A549 (cell line): ENCODE measurements at regions not wholly inside any gene's neighbourhood (a gene's known extent, or its start where the extent isn't known, plus 50 kb on each side); places are given as distances from the start of the nearest gene placed in this dataset.

Experiments used
- ATAC-seq, 2 experiments: fragments of 200-7000 bp in 1 of 2; fragments of >200 bp in 1 of 2; cut with Nextera tagmentation in 1 of 2; cut with Tn5 transposase in 1 of 2; 3 replicates each; pipeline versions ENCODE4 v1.8.0 to v1.9.1; 2018 to 2020; ENCODE audit warnings: mild to moderate bottlenecking in 1 of 2, moderate library complexity in 1 of 2
- CTCF ChIA-PET: fragments of 300-600 bp; sonication (Branson Sonifier 250); formaldehyde crosslinking; extraction: SDS; loops from one replicate; lab custom pipeline; 2021; ENCODE audit warnings: antibody characterized with exemption, inconsistent platforms; lab: Yijun Ruan, JAX
- POLR2A ChIA-PET: fragments of 350-600 bp; formaldehyde crosslinking; extraction: SDS; loops from one replicate; lab custom pipeline; 2021; ENCODE audit warnings: antibody characterized with exemption, inconsistent platforms; lab: Yijun Ruan, JAX
- DNase-seq, 2 experiments: peaks; one replicate each; pipeline versions ENCODE4 v3.0.0 to v3.0.0-alpha.2; 2011 to 2016; ENCODE audit warnings: low read depth in 1 of 2, low spot score in 1 of 2
- FAIRE-seq: peaks from 2 replicates; lab custom pipeline; 2011; peaks lifted over from hg19 to GRCh38; lab: Jason Lieb, UNC
- H3K27ac ChIP-seq, 2 experiments: fragments of >200 bp; sonication (Bioruptor Twin); formaldehyde crosslinking; 3 replicates each; pipeline ENCODE4 v1.5.1; 2016 to 2017
- H3K4me1 ChIP-seq: fragments of >200 bp; sonication (Bioruptor Twin); formaldehyde crosslinking; 3 replicates; pipeline ENCODE4 v1.6.1; 2016
- H3K4me2 ChIP-seq: fragments of >200 bp; sonication (Bioruptor Twin); formaldehyde crosslinking; 3 replicates; pipeline ENCODE4 v1.6.1; 2016
- H3K4me3 ChIP-seq: fragments of >200 bp; sonication (Bioruptor Twin); formaldehyde crosslinking; 3 replicates; pipeline ENCODE4 v1.5.1; 2016
- H3K9me3 ChIP-seq: fragments of >200 bp; sonication (Bioruptor Twin); formaldehyde crosslinking; 3 replicates; pipeline ENCODE4 v1.6.1; 2016
- BCL3 ChIP-seq: fragments of >200 bp; sonication (Bioruptor Twin); formaldehyde crosslinking; IDR thresholded peaks from 3 replicates; pipeline ENCODE4 v1.6.1; 2016
- EHF ChIP-seq: fragments of 250-450 bp; sonication (Bioruptor Pico); IDR thresholded peaks from 2 replicates; pipeline ENCODE4 v1.5.0; 2020; ENCODE audit warnings: mild to moderate bottlenecking
- ELK1 ChIP-seq: fragments of 150-350 bp; IDR thresholded peaks from 2 replicates; pipeline ENCODE4 v1.6.1; 2014; ENCODE audit warnings: low read depth, mild to moderate bottlenecking, low read length
- ESRRA ChIP-seq: fragments of 150-350 bp; IDR thresholded peaks from 2 replicates; pipeline ENCODE4 v1.6.1; 2014; ENCODE audit warnings: mild to moderate bottlenecking, low read length, borderline replicate concordance
- FOXS1 ChIP-seq: fragments of 250-450 bp; sonication (Bioruptor Pico); IDR thresholded peaks from 2 replicates; pipeline ENCODE4 v1.5.0; 2020; ENCODE audit warnings: mild to moderate bottlenecking, moderate library complexity
- HDAC2 ChIP-seq: fragments of 200-600 bp; sonication (generic); IDR thresholded peaks from 2 replicates; pipeline ENCODE4 v1.6.1; 2016
- HOXA7 ChIP-seq: fragments of 250-450 bp; sonication (Bioruptor Pico); IDR thresholded peaks from 2 replicates; pipeline ENCODE4 v1.5.0; 2020; ENCODE audit warnings: mild to moderate bottlenecking, moderate library complexity
- HOXB13 ChIP-seq: fragments of 250-450 bp; sonication (Bioruptor Pico); IDR thresholded peaks from 2 replicates; pipeline ENCODE4 v1.5.0; 2020; ENCODE audit warnings: low read depth, mild to moderate bottlenecking, moderate library complexity
- JUNB ChIP-seq: fragments of >200 bp; sonication (Bioruptor Twin); formaldehyde crosslinking; IDR thresholded peaks from 2 replicates; pipeline ENCODE4 v1.6.1; 2016
- KDM5A ChIP-seq: fragments of 200-600 bp; sonication (generic); IDR thresholded peaks from 2 replicates; pipeline ENCODE4 v1.6.1; 2016; ENCODE audit warnings: antibody characterized with exemption, mild to moderate bottlenecking
- MAFK ChIP-seq: fragments of 450-650 bp; IDR thresholded peaks from 2 replicates; pipeline ENCODE4 v1.6.1; 2014; ENCODE audit not compliant: partially characterized antibody
- NFE2L2 ChIP-seq: fragments of 150-350 bp; conservative IDR thresholded peaks from 2 replicates; pipeline ENCODE4 v1.6.1; 2014; ENCODE audit warnings: low read length
- PHF8 ChIP-seq: fragments of 200-600 bp; sonication (generic); IDR thresholded peaks from 2 replicates; pipeline ENCODE4 v1.6.1; 2016; ENCODE audit warnings: low read depth, mild to moderate bottlenecking, antibody characterized with exemption, moderate library complexity, borderline replicate concordance
- POLR2AphosphoS2 ChIP-seq: conservative IDR thresholded peaks from 2 replicates; pipeline ENCODE4 v1.6.1; 2012; ENCODE audit warnings: low read length, improper control_type of control experiment, inconsistent platforms
- RAD21 ChIP-seq, 2 experiments: fragments of >200 bp in 1 of 2; sonication (Bioruptor Twin) in 1 of 2; formaldehyde crosslinking in 1 of 2; IDR thresholded peaks in 1 of 2; conservative IDR thresholded peaks in 1 of 2; 2 replicates in 1 of 2; 3 replicates in 1 of 2; pipeline ENCODE4 v1.6.1; 2012 to 2018; ENCODE audit warnings: inconsistent platforms in 1 of 2
- RFX5 ChIP-seq: fragments of 450-650 bp; IDR thresholded peaks from 2 replicates; pipeline ENCODE4 v1.7.1; 2014; ENCODE audit warnings: antibody characterized with exemption, mild to moderate bottlenecking, moderate library complexity
- SREBF2 ChIP-seq: fragments of 450-650 bp; IDR thresholded peaks from 2 replicates; pipeline ENCODE4 v1.6.1; 2014; ENCODE audit warnings: mild to moderate bottlenecking, moderate library complexity
- TFCP2L1 ChIP-seq: fragments of 250-450 bp; sonication (Bioruptor Pico); IDR thresholded peaks from 2 replicates; pipeline ENCODE4 v1.5.0; 2021; ENCODE audit warnings: mild to moderate bottlenecking
- ZC3H11A ChIP-seq: fragments of 450-650 bp; IDR thresholded peaks from 2 replicates; pipeline ENCODE4 v1.6.1; 2014; ENCODE audit warnings: antibody characterized with exemption, mild to moderate bottlenecking
- ZFP36 ChIP-seq: fragments of 450-650 bp; IDR thresholded peaks from 2 replicates; pipeline ENCODE4 v1.6.1; 2014; ENCODE audit warnings: borderline replicate concordance; ENCODE audit not compliant: partially characterized antibody
- WGBS: methylation state at CpG from one replicate; pipeline ENCODE4 v1.1.6; 2017; ENCODE audit errors: missing lambda C conversion rate; 5-methylcytosine and 5-hydroxymethylcytosine counted together
- TF ChIP-seq, protein P1 (sequence below): fragments of 250-450 bp; sonication (Bioruptor Pico); IDR thresholded peaks from 2 replicates; pipeline ENCODE4 v1.5.0; 2021; ENCODE audit warnings: mild to moderate bottlenecking, moderate library complexity, borderline replicate concordance
- TF ChIP-seq, protein P2 (sequence below): fragments of 450-650 bp; IDR thresholded peaks from 2 replicates; pipeline ENCODE4 v1.6.1; 2014; ENCODE audit warnings: antibody characterized with exemption
- TF ChIP-seq, protein P3 (sequence below): fragments of 200-600 bp; sonication (generic); IDR thresholded peaks from 2 replicates; pipeline ENCODE4 v1.6.1; 2016; ENCODE audit warnings: antibody characterized with exemption, mild to moderate bottlenecking, moderate library complexity

- H3K4me1 ChIP-seq = no peaks in the 10 kb centered on the region
- TF ChIP-seq MAFK = no peak
- TF ChIP-seq FOXS1 (CRISPR knock-in tag) = no peak
- no peak for TF ChIP-seq ELK1
- no peak for TF ChIP-seq HOXA7 (CRISPR knock-in tag)
- TF ChIP-seq, protein P1, sequence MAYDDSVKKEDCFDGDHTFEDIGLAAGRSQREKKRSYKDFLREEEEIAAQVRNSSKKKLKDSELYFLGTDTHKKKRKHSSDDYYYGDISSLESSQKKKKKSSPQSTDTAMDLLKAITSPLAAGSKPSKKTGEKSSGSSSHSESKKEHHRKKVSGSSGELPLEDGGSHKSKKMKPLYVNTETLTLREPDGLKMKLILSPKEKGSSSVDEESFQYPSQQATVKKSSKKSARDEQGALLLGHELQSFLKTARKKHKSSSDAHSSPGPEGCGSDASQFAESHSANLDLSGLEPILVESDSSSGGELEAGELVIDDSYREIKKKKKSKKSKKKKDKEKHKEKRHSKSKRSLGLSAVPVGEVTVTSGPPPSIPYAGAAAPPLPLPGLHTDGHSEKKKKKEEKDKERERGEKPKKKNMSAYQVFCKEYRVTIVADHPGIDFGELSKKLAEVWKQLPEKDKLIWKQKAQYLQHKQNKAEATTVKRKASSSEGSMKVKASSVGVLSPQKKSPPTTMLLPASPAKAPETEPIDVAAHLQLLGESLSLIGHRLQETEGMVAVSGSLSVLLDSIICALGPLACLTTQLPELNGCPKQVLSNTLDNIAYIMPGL = no peak
- TF ChIP-seq ZFP36 = no peak
- no peak for TF ChIP-seq SREBF2
- TF ChIP-seq, all 56 proteins: peak for 0
- FAIRE-seq (no peak), DNase-seq (no peak), ATAC-seq (no peak)
- Histone ChIP-seq H3K4me3 (no peak overlapping the region), H3K4me2 (no peak overlapping the region), H3K27ac (no peak overlapping the region), H3K9me3 (no peaks in the 10 kb centered on the region)
- ChIA-PET CTCF (no interaction called here), POLR2A (no interaction called here)
These were observed 449.7 kb upstream of the KLHL4 start for GRCh38 chrX:87067795-87068369.

DNA sequence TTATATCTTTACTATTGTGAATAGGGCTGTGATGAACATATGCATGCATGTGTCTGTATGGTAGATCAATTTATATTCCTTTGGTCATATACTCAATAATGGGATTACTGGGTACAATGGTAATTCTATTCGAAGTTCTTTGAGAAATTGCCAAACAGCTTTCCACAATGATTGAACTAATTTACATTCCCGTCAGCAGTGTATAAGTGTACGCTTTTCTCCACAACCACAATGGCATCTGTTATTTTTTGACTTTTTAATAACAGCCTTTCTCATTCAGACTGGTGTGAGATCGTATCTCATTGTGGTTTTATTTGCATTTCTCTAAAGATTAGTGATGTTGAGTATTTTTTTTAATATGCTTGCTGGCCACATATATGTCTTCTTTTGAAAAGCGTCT is 439.4 kb upstream of the KLHL4 start:
- DNase-seq (no peak), FAIRE-seq (no peak), ATAC-seq (no peak)
- Histone ChIP-seq H3K4me3 (no peak overlapping the region), H3K27ac (no peak overlapping the region), H3K9me3 (no peaks in the 10 kb centered on the region), H3K4me2 (no peak overlapping the region), H3K4me1 (no peaks in the 10 kb centered on the region)
- TF ChIP-seq HDAC2 (no peak), BCL3 (no peak), NFE2L2 (no peak), KDM5A (no peak), POLR2AphosphoS2 (no peak), ZFP36 (no peak), JUNB (no peak), ESRRA (no peak), SREBF2 (no peak), HOXA7 (CRISPR knock-in tag) (no peak), EHF (CRISPR knock-in tag) (no peak), RAD21 (conservative IDR thresholded peaks at IDR 0.05 in 1 of 2, IDR thresholded peaks at IDR 0.05 in 1 of 2) (no peak), PHF8 (no peak), RFX5 (no peak), ZC3H11A (no peak), HOXB13 (CRISPR knock-in tag) (no peak), TFCP2L1 (CRISPR knock-in tag) (no peak)
- TF ChIP-seq, protein P1 = no peak
- TF ChIP-seq, protein P2, sequence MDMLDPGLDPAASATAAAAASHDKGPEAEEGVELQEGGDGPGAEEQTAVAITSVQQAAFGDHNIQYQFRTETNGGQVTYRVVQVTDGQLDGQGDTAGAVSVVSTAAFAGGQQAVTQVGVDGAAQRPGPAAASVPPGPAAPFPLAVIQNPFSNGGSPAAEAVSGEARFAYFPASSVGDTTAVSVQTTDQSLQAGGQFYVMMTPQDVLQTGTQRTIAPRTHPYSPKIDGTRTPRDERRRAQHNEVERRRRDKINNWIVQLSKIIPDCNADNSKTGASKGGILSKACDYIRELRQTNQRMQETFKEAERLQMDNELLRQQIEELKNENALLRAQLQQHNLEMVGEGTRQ = no peak
- TF ChIP-seq, protein P3, sequence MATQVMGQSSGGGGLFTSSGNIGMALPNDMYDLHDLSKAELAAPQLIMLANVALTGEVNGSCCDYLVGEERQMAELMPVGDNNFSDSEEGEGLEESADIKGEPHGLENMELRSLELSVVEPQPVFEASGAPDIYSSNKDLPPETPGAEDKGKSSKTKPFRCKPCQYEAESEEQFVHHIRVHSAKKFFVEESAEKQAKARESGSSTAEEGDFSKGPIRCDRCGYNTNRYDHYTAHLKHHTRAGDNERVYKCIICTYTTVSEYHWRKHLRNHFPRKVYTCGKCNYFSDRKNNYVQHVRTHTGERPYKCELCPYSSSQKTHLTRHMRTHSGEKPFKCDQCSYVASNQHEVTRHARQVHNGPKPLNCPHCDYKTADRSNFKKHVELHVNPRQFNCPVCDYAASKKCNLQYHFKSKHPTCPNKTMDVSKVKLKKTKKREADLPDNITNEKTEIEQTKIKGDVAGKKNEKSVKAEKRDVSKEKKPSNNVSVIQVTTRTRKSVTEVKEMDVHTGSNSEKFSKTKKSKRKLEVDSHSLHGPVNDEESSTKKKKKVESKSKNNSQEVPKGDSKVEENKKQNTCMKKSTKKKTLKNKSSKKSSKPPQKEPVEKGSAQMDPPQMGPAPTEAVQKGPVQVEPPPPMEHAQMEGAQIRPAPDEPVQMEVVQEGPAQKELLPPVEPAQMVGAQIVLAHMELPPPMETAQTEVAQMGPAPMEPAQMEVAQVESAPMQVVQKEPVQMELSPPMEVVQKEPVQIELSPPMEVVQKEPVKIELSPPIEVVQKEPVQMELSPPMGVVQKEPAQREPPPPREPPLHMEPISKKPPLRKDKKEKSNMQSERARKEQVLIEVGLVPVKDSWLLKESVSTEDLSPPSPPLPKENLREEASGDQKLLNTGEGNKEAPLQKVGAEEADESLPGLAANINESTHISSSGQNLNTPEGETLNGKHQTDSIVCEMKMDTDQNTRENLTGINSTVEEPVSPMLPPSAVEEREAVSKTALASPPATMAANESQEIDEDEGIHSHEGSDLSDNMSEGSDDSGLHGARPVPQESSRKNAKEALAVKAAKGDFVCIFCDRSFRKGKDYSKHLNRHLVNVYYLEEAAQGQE = no peak
- WGBS = 13% methylated on average over 5 of the region's 5 CpGs
- ChIA-PET CTCF (no interaction called here), POLR2A (no interaction called here)
